Aorta (tissue), 5 donors: ENCODE measurements at regions not wholly inside any gene's neighbourhood (a gene's known extent, or its start where the extent isn't known, plus 50 kb on each side); places are given as distances from the start of the nearest gene placed in this dataset.

Experiments used
- ATAC-seq: fragments of 200-7000 bp; cut with Tn5 transposase; one replicate; pipeline ENCODE4 v1.9.1; 2022; ENCODE audit warnings: moderate library complexity; ENCODE audit not compliant: low FRiP score
- DNase-seq, 2 donors: peaks; one replicate each; pipeline ENCODE4 v3.0.0-alpha.2; 2020
- H3K27ac ChIP-seq, 2 donors: one replicate each; pipeline ENCODE4 v1.5.1; 2013; ENCODE audit warnings: low read length in 2 of 2, mild to moderate bottlenecking in 2 of 2, moderate library complexity in 2 of 2, control low read depth in 1 of 2, inconsistent platforms in 1 of 2, low read depth in 1 of 2
- H3K27me3 ChIP-seq, 2 donors: one replicate each; pipeline ENCODE4 v1.6.1; 2013; ENCODE audit warnings: control low read depth in 1 of 2, low read length in 1 of 2, mild to moderate bottlenecking in 1 of 2, moderate library complexity in 1 of 2; ENCODE audit not compliant: insufficient read depth in 2 of 2, control insufficient read depth in 1 of 2
- H3K36me3 ChIP-seq, 2 donors: one replicate each; pipeline ENCODE4 v1.6.1; 2013; ENCODE audit warnings: control low read depth in 1 of 2, low read length in 1 of 2, mild to moderate bottlenecking in 1 of 2; ENCODE audit not compliant: insufficient read depth in 2 of 2, control insufficient read depth in 1 of 2
- H3K4me1 ChIP-seq, 2 donors: one replicate each; pipeline ENCODE4 v1.6.1; 2013; ENCODE audit warnings: low read length in 2 of 2, control low read depth in 1 of 2, mild to moderate bottlenecking in 1 of 2, moderate library complexity in 1 of 2; ENCODE audit not compliant: insufficient read depth in 2 of 2, control insufficient read depth in 1 of 2
- H3K4me3 ChIP-seq, 2 donors: one replicate each; pipeline ENCODE4 v1.5.1; 2013; ENCODE audit warnings: low read length in 2 of 2, control low read depth in 1 of 2, mild to moderate bottlenecking in 1 of 2
- H3K9me3 ChIP-seq: one replicate; pipeline ENCODE4 v1.6.1; 2013; ENCODE audit warnings: mild to moderate bottlenecking, low read length; ENCODE audit not compliant: control insufficient read depth
- WGBS, 2 donors: extraction: QIAGEN DNeasy Blood & Tissue Kit; methylation state at CpG; one replicate each; pipeline ENCODE4 v1.1.7; 2013; 5-methylcytosine and 5-hydroxymethylcytosine counted together
- intact Hi-C, 2 donors: fragments of 100-400 bp; cut with DNase I; formaldehyde crosslinking; loops; one replicate each; pipeline versions ENCODE4 v1.14.2 to v1.15.0; 2022
- donor health status: healthy with polysubstance abuse.
- donor health status: Bipolar disorder and iron deficiency.
- donor health status: DM: no; HTN: no; CAD: no.
- donor health status: DM: no; HTN: no; CAD: no.
- donor health status: DM: yes; HTN: yes; CAD: no.

DNA sequence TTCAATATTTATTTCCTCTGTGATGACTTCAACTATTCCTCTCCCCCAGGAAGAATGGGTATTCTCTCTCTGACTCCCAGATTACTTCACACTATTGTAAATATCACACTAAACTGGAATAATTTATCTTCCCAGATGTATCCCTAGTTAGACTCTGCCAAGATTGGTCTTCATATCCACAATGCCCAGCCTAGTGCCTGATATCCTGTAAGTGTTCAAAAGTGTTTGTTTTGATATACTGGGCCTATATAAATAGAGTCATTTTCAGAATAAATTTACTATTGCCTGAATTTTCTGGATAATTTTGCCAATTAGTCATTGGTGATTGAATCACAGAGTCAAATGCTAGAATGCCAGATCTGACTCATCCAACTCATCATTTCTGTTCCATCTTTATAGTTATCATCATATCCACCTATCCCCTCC is 143.7 kb upstream of the TNC start:
- ATAC-seq: no peak

DNA sequence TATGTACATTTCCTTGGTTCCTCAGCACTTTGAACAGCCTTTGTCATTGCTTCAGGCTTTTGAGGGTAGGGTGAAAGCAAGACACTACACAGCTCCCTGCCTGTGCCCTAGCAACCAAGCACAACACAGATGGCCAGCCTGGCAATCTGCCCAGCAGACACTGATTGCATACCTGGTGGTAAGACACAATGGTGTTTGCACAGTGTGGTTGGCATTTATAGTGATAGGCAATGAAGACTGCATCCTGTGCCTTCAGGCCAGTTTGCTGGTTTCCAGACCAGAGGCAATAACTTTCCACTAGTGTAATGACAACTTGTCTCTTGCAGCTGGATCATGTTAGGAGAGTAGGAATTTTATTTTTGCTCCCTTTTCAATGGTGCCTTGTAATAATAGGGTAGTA is 144.5 kb upstream of the TNC start:
- DNase-seq: no peak

More for the DNA sequence above, 143.7 kb upstream of the TNC start:
- DNase-seq: no peak
- H3K9me3 ChIP-seq: no peaks in the 10 kb centered on the region
- intact Hi-C loops: no loop called here
- H3K4me3 ChIP-seq: no peak overlapping the region
- H3K36me3 ChIP-seq: no peaks in the 10 kb centered on the region
- no peaks in the 10 kb centered on the region for H3K4me1 ChIP-seq
- no peaks in the 10 kb centered on the region for H3K27me3 ChIP-seq
- no peak overlapping the region for H3K27ac ChIP-seq

DNA sequence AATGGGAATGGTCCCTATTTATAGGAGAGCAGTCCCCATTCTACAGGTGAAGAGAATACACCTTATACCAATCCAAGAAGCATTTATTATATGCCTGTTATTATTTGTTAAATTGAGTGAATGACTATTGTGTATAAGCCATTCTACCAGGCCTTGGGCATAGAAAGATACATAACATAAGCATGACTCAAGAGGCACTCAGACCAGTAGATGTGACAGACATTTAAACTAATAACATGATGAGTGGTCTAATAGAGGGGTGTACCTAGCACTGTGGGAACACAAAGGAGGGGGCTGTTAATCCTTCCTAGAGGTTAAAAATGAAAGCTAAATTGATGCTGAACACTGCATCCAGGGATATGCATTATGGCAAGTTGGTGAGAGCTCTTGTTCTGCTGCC is 145.0 kb upstream of the TNC start:
- intact Hi-C loops: no loop called here
- Histone ChIP-seq H3K9me3 (no peaks in the 10 kb centered on the region), H3K27me3 (no peaks in the 10 kb centered on the region), H3K36me3 (no peaks in the 10 kb centered on the region), H3K4me3 (no peak overlapping the region), H3K4me1 (no peaks in the 10 kb centered on the region), H3K27ac (no peak overlapping the region)
- no peak for ATAC-seq
- no peak for DNase-seq

More for the DNA sequence above, 144.5 kb upstream of the TNC start:
- intact Hi-C loops: no loop called here
- Histone ChIP-seq H3K4me3 (no peak overlapping the region), H3K36me3 (no peaks in the 10 kb centered on the region), H3K27ac (no peak overlapping the region), H3K27me3 (no peaks in the 10 kb centered on the region), H3K9me3 (no peaks in the 10 kb centered on the region), H3K4me1 (no peaks in the 10 kb centered on the region)
- ATAC-seq: no peak

DNA sequence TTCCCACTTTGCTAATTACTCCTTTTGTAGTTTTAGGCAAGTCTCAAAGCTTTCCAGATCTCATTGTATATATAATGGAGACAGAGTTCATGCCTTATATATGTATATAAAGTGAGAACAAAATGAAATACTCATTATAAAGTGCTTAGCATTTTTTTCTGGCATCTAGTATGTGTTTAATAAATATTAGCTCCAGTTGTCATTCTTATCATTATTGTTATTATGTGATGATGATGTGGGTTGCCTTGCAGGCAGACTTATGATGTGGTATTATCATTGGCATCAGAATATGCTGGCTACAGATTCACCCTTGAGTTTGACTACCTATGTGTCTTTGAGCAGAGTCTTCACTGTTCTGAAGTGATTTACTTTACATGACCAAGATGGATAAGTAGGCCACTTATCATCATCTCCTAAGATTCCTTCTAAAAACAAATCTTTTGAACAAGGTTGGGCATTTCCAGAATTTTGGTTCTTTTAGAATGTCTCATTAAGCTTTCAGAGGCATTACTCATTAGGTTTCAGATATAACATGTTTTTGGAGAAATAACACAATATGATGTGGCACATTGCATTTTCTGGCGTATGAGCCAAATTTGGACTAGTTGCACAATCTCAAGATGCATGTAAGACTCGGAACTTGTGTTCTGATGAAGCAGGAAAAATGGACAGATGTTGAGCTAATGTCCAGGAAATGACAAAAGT is 145.6 kb upstream of the TNC start:
- Histone ChIP-seq H3K9me3 (no peaks in the 10 kb centered on the region), H3K27ac (no peak overlapping the region), H3K27me3 (no peaks in the 10 kb centered on the region), H3K36me3 (no peaks in the 10 kb centered on the region), H3K4me3 (no peak overlapping the region), H3K4me1 (no peaks in the 10 kb centered on the region)
- WGBS, 2 donors: 85 to 86% methylated on average over 2 of the region's 2 CpGs
- DNase-seq (no peak), ATAC-seq (no peak)
- intact Hi-C loops: no loop called here

DNA sequence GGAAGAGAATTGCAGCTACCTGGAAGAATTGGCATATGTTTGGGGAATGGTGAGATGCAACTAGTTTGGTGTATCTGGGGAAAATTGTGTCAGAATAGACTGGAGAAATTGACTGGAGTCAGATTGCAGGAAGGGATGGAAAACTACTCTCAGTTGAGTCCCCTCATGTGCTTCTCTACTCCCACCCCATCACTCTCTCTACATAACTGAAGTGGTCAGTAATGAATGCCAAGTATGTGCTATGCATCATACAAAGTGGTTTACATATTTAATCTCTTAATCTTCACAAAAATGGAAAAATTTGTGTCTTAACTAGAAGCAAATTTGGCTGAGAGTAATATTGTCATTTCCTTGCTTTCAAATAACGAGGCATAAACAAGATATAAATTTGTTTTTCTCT is 146.4 kb upstream of the TNC start:
- ATAC-seq (no peak), DNase-seq (no peak)
- Histone ChIP-seq H3K4me3 (no peak overlapping the region), H3K27me3 (no peaks in the 10 kb centered on the region), H3K36me3 (no peaks in the 10 kb centered on the region), H3K27ac (no peak overlapping the region), H3K4me1 (no peaks in the 10 kb centered on the region), H3K9me3 (no peaks in the 10 kb centered on the region)
- 93 to 97% methylated on average over 1 of the region's 1 CpG for WGBS, 2 donors
- intact Hi-C loops: no loop called here

DNA sequence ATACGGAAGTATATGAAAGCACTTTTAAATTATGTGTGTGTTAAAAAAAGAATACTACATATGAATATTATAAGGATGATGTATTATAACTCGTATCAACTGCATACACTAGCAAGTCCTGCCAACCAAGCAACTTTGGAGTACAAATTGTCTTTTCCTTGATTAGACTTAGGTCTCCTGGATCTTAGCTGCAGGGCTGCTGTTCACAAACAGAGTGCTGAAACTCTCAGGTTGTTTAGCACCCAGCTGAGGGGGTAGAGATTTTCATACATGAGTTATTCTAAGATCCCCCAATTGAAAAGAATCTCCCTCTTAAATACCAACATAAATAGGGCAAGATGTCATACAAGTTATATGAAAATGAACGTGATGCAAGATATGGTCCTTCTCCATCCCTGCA is 149.8 kb upstream of the TNC start:
- Histone ChIP-seq H3K36me3 (no peaks in the 10 kb centered on the region), H3K27me3 (no peaks in the 10 kb centered on the region), H3K4me1 (no peaks in the 10 kb centered on the region), H3K4me3 (no peak overlapping the region), H3K9me3 (no peaks in the 10 kb centered on the region), H3K27ac (no peak overlapping the region)
- DNase-seq (no peak), ATAC-seq (no peak)
- 55 to 59% methylated on average over 3 of the region's 3 CpGs for WGBS, 2 donors
- intact Hi-C loops: no loop called here

DNA sequence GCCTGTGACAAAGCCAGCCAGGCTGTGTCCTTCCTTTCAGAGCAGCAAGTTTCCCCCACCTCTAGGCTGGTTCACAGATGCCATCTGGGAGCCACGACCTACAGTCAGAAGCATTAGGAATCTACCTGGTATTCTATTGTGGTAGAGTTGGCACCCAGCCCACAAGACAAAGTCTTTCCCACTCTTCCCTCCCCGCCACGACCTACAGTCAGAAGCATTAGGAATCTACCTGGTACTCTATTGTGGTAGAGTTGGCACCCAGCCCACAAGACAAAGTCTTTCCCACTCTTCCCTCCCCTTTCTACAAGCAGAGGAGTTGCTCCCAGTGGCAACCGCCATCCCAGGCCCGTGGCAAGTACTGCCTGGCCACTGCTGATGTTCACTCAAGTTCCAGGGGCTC is 157.8 kb upstream of the TNC start:
- intact Hi-C loops: no loop called here
- WGBS, 2 donors: 90 to 92% methylated on average over 5 of the region's 5 CpGs

DNA sequence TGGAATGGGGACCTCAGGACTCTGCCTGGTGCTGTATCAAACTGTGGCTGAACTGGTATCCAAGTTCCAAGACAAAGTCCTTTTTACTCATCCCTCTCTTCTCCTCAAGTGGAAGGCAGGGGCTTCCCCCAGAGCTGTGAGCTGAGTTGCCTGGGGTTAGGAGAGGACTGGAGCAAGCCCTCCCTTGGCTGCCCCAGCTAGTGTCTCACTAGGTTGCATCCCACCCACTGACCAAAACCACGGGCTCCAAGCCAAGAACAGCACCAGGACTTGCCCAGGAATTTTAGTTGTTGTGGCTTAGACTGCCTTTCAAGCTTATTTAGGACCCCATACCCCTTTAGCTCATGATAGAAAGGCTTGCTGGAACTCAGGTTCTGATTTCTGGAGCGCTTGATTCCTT is 158.7 kb upstream of the TNC start:
- ATAC-seq (no peak), DNase-seq (no peak)
- Histone ChIP-seq H3K4me3 (no peak overlapping the region), H3K4me1 (no peaks in the 10 kb centered on the region), H3K27ac (no peak overlapping the region), H3K36me3 (no peaks in the 10 kb centered on the region), H3K27me3 (no peaks in the 10 kb centered on the region), H3K9me3 (no peaks in the 10 kb centered on the region)
- WGBS, 2 donors: 59 to 67% methylated on average over 2 of the region's 2 CpGs
- intact Hi-C loops: no loop called here

More for the DNA sequence above, 157.8 kb upstream of the TNC start:
- no peaks in the 10 kb centered on the region for H3K27me3 ChIP-seq
- DNase-seq: no peak
- no peak overlapping the region for H3K4me3 ChIP-seq
- H3K36me3 ChIP-seq: no peaks in the 10 kb centered on the region
- ATAC-seq: no peak
- no peak overlapping the region for H3K27ac ChIP-seq
- H3K9me3 ChIP-seq: no peaks in the 10 kb centered on the region
- no peaks in the 10 kb centered on the region for H3K4me1 ChIP-seq

DNA sequence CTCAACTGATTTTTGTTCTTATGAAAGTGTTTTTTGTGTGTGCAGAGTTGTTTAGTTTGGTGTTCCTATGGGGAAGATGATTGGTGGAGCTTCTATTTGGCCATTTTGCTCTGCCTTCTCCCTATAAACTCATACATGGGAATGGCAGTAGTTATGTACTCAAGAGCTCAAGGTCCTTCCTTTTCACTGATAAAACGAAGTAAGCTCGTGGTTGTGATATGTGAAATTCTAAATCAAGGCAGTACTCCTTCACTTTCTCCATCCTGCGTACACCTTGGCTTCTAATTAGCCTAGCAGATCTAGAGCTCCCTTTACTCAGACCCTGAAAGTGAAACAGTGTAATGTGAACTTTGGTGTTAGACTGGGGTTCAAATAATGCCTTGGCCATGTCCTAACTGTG is 159.3 kb upstream of the TNC start:
- no peaks in the 10 kb centered on the region for H3K27me3 ChIP-seq
- intact Hi-C loops: no loop called here

More for the DNA sequence above, 159.3 kb upstream of the TNC start:
- no peak for ATAC-seq
- no peak overlapping the region for H3K27ac ChIP-seq
- no peaks in the 10 kb centered on the region for H3K36me3 ChIP-seq
- H3K9me3 ChIP-seq: no peaks in the 10 kb centered on the region
- H3K4me1 ChIP-seq: no peaks in the 10 kb centered on the region
- no peak for DNase-seq
- H3K4me3 ChIP-seq: no peak overlapping the region
- WGBS, 2 donors: 97% methylated on average over 3 of the region's 3 CpGs
